HEK293T (cell line): ENCODE measurements at regions not wholly inside any gene's neighbourhood (a gene's known extent, or its start where the extent isn't known, plus 50 kb on each side); places are given as distances from the start of the nearest gene placed in this dataset.

Experiments used
- BHLHE40 ChIP-seq: fragments of 450-650 bp; IDR thresholded peaks from 2 replicates; pipeline ENCODE4 v1.6.1; 2016; ENCODE audit warnings: mild to moderate bottlenecking, moderate library complexity, borderline replicate concordance
- FOXK2 ChIP-seq: fragments of 450-650 bp; IDR thresholded peaks from 2 replicates; pipeline ENCODE4 v1.6.1; 2016; ENCODE audit warnings: mild to moderate bottlenecking
- L3MBTL2 ChIP-seq: fragments of 450-650 bp; conservative IDR thresholded peaks from 2 replicates; pipeline ENCODE4 v1.6.1; 2016; ENCODE audit warnings: mild to moderate bottlenecking
- LEF1 ChIP-seq: fragments of 450-650 bp; IDR thresholded peaks from 2 replicates; pipeline ENCODE4 v1.6.1; 2017; ENCODE audit warnings: mild to moderate bottlenecking, borderline replicate concordance
- NFRKB ChIP-seq: fragments of 450-650 bp; IDR thresholded peaks from 2 replicates; pipeline ENCODE4 v1.6.1; 2016; ENCODE audit warnings: mild to moderate bottlenecking, moderate library complexity
- SP1 ChIP-seq: fragments of 450-650 bp; IDR thresholded peaks from 2 replicates; pipeline ENCODE4 v1.6.1; 2017
- SUZ12 ChIP-seq: fragments of 450-650 bp; IDR thresholded peaks from 2 replicates; pipeline ENCODE4 v1.6.1; 2016; ENCODE audit warnings: mild to moderate bottlenecking
- TARDBP ChIP-seq: fragments of 450-650 bp; IDR thresholded peaks from 2 replicates; pipeline ENCODE4 v1.6.1; 2016
- ZNF384 ChIP-seq: fragments of 450-650 bp; IDR thresholded peaks from 2 replicates; pipeline ENCODE4 v1.6.1; 2016
- TF ChIP-seq, protein P1 (sequence below): fragments of 450-650 bp; IDR thresholded peaks from 2 replicates; pipeline ENCODE4 v1.6.1; 2016

DNA sequence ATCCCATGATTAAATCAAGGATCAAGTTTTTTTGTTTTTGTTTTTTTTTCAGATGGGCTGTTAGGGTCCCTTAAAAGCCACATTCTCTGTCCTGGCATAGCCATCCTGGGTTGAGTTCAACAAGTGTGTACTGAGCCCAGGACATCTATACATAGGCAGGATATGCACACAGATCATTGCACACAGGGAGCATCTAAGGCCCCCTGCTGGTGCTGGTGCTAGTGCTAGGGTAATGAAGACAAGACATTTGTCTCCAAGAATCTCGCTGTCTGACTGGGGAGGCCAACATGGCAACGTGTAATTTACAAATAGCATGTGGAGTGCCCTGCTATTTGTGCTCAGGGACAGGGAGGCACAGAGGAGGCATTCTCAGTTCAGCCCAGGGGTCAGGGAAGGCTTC is 124.5 kb downstream of the VAPA start:
- TF ChIP-seq TARDBP (no peak), FOXK2 (no peak), NFRKB (no peak), L3MBTL2 (no peak), LEF1 (no peak), ZNF384 (no peak), BHLHE40 (no peak), SP1 (no peak), SUZ12 (no peak)
- TF ChIP-seq, protein P1, sequence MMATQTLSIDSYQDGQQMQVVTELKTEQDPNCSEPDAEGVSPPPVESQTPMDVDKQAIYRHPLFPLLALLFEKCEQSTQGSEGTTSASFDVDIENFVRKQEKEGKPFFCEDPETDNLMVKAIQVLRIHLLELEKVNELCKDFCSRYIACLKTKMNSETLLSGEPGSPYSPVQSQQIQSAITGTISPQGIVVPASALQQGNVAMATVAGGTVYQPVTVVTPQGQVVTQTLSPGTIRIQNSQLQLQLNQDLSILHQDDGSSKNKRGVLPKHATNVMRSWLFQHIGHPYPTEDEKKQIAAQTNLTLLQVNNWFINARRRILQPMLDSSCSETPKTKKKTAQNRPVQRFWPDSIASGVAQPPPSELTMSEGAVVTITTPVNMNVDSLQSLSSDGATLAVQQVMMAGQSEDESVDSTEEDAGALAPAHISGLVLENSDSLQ = no peak
